NCI-H1105 (cell line): ENCODE measurements at regions not wholly inside any gene's neighbourhood (a gene's known extent, or its start where the extent isn't known, plus 50 kb on each side); places are given as distances from the start of the nearest gene placed in this dataset.

Experiments
- DNase-seq: peaks from one replicate; lab custom pipeline; 2025; lab: John Stamatoyannopoulos, UW

- DNase-seq, result no peak
Measured at GRCh38 chr2:34954758-34955157, 1355.7 kb upstream of the FAM98A start.

GRCh38 chr2:34950797-34951196, 1351.7 kb upstream of the FAM98A start:
- DNase-seq, result no peak

DNA sequence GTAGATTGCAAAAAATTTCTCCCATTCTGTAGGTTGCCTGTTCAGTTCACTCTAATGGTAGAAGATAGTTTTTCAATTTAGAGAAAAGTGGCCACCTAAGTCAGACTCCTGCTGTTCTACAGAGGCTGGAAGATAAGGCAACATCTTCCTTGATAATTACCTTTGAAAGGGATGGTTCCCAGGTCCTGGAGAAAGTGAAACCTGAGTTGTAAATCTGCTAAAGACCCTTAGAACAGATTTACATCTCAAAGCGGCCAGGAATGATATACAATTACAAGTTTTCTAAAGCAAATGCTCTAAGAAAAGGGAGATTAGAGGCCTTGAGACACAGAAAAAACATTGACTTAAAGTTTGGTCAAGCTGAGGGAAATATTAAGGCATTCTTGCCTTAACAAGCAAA, 1350.2 kb upstream of the FAM98A start:
- DNase-seq, result no peak

DNA sequence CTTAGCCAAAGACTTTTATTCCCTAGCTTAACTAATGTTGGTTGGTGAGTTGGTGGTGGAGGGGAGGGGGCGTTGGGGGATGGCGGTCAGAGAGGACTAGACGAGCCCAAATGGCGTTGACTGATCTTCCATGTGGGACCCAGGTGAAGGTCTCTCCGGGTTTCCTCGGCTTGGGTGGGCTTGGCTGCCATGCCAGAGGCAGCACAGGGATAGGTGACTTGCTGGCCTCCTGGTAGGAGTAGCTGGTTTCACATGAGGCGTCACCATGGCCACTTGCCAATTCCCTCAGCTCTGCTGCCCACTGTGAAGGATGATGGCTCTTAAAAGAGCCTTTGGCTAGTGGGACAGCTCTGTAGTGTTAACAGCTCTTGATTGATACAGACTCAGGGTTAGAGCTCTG, 1337.0 kb upstream of the FAM98A start:
- DNase-seq, result no peak

DNA sequence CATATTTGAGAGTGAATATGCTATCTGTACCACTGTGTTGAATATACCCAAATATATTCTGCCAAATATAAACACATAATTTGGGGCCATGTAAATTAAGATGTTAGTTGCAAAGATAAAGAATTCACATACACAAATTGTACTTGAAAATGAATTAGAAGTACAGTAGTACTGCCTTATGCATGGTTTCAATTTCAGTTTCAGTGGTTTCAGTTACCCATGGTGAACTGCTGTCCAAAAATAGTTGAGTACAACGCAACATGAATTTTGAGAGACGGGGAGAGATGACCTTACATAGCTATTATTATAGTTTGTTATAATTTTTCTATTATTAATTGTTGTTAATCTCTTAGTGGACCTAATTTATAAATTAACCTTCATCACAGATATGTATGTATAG, 1313.0 kb upstream of the FAM98A start:
- DNase-seq, result no peak

DNA sequence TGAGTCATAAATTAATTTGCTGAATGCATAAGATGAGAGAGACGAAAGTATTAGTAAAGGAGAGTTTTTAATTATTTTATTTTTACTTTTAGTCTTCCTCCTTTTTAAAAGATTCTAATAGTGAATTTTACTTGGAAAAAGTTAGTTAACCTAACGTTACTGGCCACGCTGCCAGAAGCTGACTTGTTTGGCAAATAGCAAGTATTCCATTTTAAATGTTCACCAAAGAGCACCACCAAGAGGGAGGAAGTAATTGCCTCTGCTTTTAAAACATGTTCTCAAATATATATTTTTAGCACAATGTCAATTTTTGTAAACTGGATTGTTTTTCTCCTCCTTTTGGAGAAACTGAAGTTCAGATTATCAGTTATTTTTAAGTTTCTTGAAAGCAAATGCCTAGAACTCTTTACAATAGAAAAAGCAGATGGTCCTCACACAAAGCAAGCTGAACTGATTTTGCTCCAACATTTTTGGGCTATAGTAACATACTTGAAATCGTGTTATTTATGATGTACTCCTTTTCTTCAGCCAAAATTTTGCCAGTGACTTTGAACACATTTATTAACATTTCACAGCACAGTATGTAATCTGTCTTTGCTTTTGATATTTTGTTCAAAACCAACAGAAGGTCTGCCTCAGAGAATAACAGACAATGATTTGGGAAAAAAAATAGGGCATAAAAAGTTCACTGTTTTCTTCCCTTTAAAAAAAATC, 1311.0 kb upstream of the FAM98A start:
- DNase-seq, result no peak

GRCh38 chr2:34907812-34908211, 1308.7 kb upstream of the FAM98A start:
- DNase-seq, result no peak

- no peak for DNase-seq
Measured at GRCh38 chr2:34901739-34902138, 1302.6 kb upstream of the FAM98A start.

DNA sequence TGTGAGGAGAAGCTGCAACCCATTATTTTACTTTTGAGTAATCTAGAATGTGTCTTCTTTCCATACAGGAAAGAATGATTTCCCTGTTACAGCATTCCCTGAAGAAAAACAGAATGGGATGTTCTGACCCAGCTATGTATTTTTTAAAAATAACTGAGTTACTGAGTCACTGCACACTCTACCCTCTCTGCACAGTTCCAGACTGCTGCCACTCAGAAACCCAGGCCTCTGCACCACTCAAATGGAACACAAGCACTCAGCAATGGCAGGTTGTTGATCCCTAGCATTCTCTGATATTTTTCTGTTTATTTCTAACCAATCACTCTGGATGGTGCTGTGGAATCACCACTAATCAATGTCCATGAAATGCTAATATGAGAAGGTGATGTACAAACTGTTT, 1300.0 kb upstream of the FAM98A start:
- DNase-seq, result no peak

- no peak for DNase-seq
Measured at GRCh38 chr2:34892766-34893165, 1293.7 kb upstream of the FAM98A start.

GRCh38 chr2:34892256-34892655, 1293.2 kb upstream of the FAM98A start:
- DNase-seq, result no peak

GRCh38 chr2:34875091-34875745, 1276.1 kb upstream of the FAM98A start:
- DNase-seq, result no peak

DNA sequence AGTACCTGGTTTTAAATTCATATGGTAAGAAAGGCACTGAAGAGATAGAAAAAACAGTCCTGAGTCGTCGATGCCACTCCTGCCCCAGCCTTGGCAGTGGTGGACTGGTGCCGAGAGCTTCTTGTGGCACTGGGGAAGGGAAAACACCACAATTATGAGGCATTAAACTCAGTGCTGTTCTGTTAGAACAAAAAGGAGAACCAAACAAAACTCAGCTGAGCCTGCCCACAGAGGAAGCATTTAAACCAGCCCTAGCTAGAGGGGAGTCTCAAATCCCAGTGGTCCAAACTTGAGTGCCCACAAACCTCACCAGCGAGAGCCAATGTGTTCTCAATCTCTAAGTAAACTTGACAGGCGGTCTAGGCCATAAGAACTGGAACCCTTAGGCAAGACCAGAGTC, 1254.5 kb upstream of the FAM98A start:
- DNase-seq, result no peak

GRCh38 chr2:34851804-34852203, 1252.7 kb upstream of the FAM98A start:
- no peak for DNase-seq

DNA sequence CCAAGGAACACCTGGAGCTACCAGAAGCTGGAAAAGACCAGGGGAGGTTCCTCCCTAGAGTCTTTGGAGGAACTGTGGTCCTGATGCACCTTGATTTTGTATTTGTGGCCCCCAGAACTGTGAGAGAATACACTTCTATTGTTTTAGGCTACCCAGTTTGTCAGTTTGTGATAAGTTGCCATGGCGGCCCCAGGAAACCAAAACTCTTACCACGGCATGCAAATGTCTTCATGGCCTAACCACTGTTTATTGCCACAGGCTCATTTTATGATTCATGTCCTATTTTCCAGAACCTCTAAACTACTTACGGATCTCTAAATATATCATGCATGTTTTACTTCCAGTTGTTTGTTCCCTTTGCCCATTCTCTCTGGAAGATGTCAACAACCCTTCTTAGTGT, 1250.7 kb upstream of the FAM98A start:
- no peak for DNase-seq

DNA sequence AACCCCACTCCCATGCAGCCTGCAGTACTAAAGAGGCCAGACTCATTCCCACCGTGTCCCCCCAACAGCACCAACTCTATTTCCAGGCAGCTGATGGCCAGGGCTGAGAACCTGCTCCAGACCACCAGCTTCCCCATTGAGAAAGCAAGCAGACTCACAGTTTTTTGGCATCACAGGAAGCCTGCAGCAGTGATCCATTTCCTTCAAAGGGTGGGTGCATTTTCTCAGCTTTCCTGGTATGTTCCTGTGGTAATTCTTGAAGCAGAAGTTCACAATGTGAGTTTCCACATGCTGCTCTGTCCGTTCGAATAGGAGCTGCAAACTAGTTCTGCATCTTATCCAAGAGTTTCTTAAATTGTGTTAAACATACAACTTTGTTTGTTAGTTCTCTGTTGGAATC, 1249.6 kb upstream of the FAM98A start:
- DNase-seq, result no peak

- DNase-seq, result no peak
Measured at GRCh38 chr2:34848132-34848531, 1249.0 kb upstream of the FAM98A start.

- DNase-seq, result no peak
Measured at GRCh38 chr2:34844629-34845028, 1245.5 kb upstream of the FAM98A start.

DNA sequence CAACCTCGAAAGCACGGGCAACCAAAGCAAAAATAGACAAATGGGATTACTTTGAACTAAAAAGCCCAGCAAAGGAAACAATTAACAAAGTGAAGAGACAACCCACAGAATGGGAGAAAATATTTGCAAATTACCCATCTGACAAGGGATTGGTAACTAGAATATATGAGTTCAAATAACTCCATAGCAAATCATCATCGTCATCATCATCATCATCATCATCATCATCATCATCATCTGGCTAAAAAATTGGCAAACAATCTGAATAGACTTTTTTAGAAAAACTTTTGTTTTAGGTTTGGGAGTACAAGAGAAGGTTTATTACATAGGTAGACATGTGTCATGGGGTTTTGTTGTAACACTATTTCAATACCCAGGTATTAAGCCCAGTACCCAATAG, 1239.3 kb upstream of the FAM98A start:
- no peak for DNase-seq

- DNase-seq, result no peak
Measured at GRCh38 chr2:34836361-34836760, 1237.3 kb upstream of the FAM98A start.

- DNase-seq, result no peak
Measured at GRCh38 chr2:34831096-34831495, 1232.0 kb upstream of the FAM98A start.

DNA sequence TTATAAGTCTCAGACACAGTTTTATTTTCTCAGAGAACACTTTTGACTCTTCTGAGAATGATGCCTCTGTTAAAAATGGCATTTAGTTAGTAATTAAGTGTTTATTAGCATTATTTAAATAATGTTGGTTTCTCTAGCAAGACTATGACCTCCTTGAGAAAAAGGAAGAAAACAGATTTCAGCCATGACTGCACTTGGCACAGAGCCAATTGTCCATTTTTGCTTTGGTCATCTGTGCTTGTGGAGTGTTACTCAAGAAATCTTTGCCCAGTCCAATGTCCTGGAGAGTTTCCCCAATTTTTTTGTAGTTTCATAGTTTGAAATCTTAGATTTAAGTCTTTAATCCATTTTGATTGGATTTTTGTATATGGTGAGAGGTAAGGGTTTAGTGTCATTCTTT, 1229.4 kb upstream of the FAM98A start:
- no peak for DNase-seq

- no peak for DNase-seq
Measured at GRCh38 chr2:34827398-34827797, 1228.3 kb upstream of the FAM98A start.

DNA sequence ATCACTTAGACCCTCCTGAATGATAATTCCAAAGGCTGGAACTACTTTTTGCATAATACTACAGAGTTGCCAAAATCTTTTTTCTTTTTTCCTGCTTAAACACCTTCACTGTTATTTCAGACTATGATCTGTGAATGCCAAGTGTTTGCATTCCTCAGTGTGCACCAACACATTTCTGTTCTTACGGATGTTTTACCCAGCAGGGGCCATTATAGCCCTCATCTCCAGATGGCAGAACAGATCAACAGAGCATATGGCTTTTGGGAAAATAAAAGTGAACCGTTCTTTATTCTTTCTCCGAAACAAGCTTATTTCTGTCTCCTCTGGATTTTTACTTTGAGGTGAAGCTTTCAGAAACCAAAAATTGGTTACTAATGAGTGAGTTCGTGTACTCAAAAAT, 1226.6 kb upstream of the FAM98A start:
- no peak for DNase-seq
